ENCODE measurements at regions not wholly inside any gene's neighbourhood (a gene's known extent, or its start where the extent isn't known, plus 50 kb on each side); places are given as distances from the start of the nearest gene placed in this dataset.

DNA sequence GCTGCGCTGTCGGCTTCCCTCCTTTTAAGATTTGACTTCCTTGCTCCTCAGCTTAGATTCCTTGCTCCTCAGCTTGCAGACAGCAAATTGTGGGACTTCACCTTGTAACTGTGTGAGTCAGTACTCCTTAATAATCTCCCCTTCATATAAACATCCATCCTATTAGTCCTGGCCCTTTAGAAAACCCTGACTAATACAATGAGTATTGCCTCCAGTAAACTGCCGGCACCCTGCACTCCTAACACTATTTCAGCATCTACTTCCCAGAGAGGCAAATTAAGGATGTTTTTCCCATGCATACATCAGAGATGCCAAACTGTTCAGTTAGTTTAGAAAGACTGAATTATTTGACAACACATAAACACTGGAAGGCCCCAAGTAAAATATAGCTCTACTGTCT is 611.3 kb upstream of the TMEM132C start:
- no peak for DNase-seq (ENCODE audit: low read depth, low spot score)

DNA sequence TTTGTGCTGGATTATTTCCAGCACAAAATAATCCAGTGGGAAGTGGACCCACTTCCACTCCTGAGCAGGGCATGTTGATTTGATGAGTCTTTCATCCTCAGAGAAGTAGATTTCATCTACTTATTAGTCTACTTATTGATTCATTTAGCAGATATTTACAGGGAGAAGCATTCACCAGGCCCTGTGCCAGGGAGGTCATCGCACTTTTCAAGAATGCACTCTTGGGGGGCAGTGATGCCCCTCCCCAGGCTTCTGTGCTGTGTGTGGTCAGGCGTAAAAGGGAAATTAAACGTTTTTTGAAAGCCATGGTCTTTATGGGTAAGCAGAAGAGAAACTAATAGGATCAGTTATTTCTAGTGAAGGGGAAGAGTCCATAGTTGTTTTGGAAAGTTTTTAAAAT is 610.7 kb upstream of the TMEM132C start:
- no peak for DNase-seq (ENCODE audit: low read depth, low spot score)

DNA sequence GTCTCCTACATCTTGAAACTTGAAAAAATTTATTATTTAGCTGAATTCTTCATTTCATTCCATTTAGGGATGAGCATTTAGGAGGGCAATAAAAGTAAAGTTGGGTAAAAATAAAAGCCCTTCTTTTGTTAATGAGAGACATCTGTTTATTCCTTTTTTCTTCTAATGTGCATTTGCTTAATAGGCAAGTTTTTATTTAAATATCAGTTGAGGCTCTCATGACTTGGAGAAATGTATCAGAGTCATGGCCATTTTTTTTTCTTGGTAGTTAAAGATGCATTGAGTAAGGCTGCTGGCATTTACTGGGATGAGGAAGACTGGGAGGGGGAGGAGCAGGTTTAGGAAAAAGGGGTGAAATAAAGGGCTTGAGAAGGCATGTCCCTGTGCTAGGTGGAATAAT is 609.9 kb upstream of the TMEM132C start:
- DNase-seq (ENCODE audit: low read depth, low spot score): no peak

DNA sequence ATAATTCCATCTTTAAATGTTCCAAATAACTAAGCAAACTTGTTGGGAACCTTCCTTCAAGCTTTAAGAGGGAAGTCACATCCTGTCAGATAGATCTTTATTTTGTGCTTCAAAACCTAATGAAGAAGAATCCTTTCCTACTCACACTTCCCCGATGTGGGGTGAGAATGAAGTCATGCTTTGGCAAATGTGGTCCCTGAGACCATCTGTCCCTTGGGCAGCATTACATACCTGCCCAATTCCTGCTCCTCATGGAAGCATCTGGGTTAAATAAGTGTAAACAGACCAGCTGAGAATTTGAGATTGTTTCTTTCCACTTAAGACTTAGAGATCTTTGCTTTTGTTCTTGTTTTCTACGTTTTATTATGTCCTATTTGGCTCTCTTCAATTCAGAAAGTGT is 606.0 kb upstream of the TMEM132C start:
- no peak for DNase-seq (ENCODE audit: low read depth, low spot score)

DNA sequence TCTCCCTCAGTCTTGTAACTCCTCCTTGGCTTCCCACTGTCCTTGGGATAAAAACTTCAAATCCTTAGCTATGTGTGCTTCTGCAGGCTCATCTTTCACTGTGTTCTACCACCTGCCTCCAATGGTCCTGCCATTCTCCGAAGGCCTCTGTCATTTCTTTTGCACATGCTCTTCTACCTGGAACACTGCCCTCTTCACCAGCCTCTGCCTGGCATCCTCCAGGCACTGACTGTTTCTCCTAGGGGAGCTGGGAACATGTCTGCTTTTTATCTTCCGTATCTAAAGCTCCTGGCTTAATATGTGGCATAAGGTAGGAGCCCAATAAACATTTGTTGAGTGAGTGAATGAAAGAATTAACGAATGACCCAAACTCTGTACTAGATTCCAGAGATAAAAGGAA is 603.3 kb upstream of the TMEM132C start:
- DNase-seq (ENCODE audit: low read depth, low spot score): no peak

DNA sequence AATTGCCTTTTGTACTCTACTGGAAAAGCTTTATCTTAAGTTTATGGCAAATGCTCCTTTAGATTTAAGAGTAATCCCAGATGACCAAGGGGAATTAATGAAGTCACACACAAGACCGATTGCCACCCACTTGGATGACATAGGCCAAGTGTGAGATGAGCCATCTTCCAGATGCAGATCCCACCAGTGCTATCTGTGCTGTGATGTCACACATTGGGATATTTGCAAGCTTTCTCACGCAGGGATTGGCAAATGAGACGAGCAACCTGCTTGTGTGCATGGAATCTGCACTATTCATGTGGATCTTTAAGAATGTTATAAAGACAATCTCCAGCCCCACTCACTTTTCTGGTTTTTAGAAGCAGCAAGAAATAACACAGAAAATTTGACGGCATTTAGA is 602.1 kb upstream of the TMEM132C start:
- no peak for DNase-seq (ENCODE audit: low read depth, low spot score)

DNA sequence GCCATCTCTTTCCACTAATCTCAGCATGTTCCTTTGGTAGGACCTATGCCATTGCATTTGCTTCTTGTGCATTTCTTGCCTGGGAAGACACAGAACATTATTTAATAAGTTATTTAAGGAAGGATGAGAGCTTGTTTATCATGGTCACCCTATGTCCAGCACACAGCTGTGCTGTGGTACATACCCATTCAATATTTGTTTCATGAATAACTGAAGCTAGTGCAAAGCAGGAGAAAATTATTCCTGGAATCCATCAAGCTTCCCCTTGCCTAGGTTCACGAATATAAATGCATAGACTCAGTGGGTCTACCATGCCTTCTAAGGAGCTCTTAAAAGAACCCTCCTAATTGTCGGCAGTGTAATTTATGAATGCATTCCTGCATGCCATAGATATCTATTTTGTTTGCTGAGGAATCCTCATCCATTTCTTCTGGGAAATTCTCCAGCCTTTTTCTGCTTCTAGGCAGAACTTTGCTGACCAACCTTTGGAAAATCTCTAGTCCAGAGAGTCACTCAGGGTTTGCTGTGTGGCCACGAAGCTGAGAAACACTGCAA is 599.8 kb upstream of the TMEM132C start:
- no peak for DNase-seq (ENCODE audit: low read depth, low spot score)

DNA sequence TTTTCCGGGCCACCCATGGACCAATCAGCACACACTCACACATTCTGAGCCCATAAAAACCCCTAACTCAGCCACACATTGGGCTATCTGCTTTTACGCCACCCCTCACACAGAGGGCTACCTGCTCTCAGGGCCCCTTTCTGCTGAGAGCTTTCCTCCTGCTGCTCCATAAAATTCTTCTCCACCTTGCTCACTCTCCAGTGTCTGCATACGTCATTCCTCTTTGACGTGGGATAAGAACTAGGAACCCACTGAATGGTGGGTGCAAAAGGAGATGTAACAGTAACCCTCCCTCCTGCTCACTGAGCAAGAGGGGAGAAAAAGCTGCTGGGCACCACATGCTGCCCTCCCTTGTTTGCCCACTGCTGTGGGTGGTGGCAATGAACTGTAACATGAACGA is 596.7 kb upstream of the TMEM132C start:
- DNase-seq (ENCODE audit: low read depth, low spot score): no peak

DNA sequence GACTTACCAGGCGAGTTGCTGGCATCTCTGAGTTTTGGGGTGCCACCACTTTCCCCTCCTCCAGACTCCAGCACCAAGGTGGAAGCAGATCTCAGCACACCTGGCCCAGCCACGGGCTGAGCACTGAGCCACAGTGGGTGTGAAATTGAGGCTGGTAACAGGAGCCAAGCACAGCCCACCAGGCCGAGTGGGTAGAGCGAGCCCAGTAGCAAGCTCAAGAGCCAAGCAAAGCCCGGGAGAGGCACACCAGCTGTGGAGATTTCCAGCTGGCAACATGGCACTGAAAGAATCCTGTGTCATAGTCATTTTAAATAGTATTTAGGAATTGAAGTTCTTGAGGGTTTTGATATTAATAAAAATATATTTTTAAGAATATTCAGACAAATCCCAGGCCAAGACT is 596.2 kb upstream of the TMEM132C start:
- DNase-seq (ENCODE audit: low read depth, low spot score): no peak

DNA sequence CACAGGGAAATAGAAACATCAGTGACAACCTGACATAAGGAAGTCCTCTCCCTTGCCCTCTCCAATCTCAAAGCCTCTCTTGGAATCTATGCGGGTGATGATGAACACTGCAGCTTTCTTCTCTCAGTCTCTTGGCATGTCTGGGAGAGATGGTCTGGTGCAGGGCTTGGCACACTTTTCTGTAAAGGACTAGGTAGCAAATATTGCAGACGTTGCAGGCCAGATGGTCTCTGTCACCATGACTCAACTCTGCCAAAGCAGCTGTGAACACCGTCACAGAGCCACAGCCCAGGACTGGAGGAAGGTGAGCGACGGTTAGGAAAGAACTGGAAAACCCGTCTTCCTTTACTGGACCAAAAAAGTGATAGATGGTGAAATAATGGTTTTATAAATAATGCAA is 591.0 kb upstream of the TMEM132C start:
- no peak for DNase-seq (ENCODE audit: low read depth, low spot score)

DNA sequence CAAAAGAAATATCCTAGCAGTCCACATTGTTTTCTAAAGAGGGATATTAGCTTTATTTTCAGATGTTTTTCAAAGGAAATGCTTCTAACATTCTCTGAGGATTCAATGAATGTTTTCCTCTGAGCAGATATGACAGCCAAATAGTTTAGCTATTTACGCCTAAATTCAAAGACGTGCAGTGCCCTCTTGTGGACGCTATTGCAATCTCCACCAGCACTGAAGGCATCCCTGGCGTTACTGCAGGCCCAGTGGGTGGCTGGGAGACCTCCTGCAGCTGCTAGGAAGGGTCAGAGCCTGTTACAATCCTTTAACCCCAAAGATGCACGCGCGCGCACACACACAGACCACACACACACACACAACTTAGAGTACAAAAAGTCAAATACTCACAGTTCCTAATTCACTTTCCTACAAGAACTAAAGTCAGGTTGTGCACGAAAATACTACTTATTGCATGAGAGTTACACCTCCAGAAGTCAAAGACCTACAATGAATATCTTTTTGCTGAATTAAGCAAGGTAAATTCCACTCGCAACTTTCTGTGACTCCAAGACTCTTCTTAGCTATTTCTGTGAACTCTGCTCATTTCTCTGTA is 589.3 kb upstream of the TMEM132C start:
- DNase-seq (ENCODE audit: low read depth, low spot score): peak; percentile 81

DNA sequence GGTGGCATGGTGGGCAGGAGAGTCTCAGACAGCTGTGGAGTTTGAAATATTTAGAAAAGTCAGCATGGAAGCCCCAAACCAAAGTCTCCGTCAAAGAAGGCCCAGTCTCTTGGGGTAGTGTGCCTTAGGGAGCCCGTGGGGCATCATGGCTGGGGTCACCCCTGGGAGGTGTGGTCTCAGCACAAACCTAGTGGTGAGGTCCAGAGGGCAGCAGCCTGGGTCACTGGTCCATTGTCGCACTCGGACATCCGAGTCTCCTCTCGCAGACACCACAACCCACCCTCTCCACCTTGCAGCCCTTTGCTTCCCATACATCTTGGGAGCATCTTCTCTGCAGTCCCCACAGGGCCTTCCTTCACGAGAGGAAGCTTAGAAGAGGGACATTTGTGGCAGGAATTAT is 588.0 kb upstream of the TMEM132C start:
- no peak for DNase-seq (ENCODE audit: low read depth, low spot score)

DNA sequence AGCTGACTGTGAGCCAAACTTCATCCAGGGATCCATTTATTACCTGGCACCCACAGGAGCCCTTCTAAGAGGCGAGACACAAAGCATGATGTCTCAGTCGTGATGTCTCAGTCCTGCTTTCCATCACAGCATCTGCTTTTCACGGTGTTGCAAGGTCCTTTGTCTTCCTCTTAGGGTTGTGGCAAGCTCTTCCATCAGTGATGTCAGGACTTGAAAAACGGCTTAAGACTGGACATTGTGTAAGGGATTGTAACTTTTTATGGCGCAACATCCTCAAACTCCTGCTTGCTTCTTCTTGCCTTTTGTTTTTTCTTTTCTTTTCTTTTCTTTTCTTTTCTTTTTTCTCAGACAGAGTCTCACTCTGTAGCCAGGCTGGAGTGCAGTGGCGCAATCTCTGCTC is 586.5 kb upstream of the TMEM132C start:
- DNase-seq (ENCODE audit: low read depth, low spot score): no peak

DNA sequence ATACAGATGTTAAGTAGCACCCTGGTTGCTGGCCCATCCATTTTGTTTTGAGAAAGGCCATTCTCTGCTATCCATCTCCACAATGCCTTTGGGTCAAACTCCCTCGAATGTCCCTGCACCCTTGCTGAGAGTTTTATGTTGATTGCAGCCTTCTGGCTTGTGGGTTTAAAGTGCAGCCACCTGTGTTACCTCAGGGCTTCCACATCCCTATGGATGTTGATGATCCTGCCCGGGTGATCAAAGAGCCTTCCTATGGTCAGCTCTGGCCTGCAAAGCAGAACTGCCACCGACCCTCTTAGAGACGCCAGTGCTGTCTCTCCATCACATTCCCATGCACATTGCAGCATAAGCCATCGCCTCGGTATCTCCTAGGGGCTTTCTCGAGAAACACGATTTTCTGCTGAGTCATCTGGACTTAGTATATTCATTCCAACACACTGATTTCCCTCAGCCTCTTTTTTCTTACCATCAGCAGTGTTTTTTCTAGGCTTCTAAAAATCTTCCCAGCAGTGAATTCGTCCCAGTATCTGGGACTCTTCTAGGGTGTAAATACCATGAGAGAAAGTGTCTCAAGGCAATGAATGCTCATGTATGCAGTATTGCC is 585.7 kb upstream of the TMEM132C start:
- no peak for DNase-seq (ENCODE audit: low read depth, low spot score)

DNA sequence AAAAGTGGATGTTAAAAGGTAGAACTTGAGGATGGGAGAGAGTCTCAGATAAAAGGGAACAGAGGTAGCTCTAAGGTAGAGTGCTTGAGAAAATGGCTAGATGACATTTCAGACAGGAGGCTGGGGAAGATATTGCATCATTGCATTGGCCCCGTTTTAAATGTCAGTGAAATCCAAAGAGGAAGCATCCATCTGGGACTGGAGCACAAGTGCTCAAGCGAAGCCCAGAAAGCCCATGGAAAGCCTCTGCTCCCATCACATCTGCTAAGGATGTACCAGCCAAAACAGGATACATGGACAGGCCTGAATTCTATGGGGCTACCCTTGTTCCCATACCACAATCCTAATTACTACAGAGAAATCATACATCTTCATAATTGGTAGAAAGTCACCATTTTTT is 581.5 kb upstream of the TMEM132C start:
- no peak for DNase-seq (ENCODE audit: low read depth, low spot score)

DNA sequence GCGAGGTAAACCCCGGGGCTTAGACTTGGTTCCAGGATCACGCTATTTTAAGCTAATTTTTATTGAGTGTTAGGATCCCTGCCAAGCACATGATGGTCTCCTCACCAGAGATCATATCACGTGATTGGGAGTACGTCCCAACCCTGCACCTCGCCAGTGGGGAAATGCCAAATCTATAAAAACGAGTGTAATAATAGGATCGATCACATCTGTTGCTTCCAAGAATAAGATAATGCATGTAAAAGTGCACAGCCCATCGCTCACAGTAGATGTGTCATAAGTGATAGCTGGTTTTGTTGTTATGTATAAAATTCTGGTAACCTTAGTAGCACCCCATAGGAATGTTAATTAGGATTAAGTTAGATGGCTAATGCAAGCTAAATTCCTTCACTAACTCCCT is 581.0 kb upstream of the TMEM132C start:
- DNase-seq (ENCODE audit: low read depth, low spot score): no peak

DNA sequence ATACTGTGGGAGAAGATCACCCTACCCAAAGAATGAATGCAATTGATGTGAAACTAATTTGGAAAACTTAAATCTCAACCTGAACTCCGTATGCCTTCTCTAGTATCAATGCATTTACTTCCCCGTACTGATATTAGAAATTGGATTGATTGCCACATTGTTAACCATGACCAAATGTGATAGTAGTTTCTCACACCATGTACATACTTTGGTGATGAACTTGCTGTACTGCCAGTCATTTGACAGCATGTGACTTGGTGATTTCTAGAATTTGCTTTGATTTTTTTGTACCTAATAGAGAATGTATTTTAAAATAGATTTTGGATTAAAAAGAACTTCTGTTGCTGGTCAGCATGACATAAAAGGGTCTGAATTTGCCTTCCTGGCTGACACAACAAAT is 579.8 kb upstream of the TMEM132C start:
- DNase-seq (ENCODE audit: low read depth, low spot score): no peak

DNA sequence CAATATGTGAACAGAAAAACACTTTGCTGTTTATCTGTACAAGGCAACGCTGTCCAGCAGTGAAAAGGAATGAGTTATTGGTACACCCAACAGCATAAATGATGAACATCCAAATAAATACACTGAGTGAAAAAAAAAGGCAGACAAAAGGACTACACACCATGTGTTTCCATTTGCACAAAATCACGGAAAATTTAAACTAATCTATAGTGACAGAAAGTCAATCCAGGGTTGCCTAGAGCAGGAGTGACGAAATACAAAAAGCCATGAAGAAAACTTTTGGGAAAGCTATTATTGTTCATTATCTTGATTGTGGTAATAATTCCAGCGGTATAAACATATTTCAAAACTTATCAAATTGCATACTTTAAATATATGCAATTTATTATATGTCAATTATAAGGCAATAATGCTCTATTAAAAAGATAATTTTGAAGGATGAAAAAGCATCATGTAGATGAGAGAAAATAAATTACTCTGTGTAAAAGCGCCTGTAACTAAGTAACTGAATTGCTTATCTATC is 578.0 kb upstream of the TMEM132C start:
- DNase-seq (ENCODE audit: low read depth, low spot score): no peak

DNA sequence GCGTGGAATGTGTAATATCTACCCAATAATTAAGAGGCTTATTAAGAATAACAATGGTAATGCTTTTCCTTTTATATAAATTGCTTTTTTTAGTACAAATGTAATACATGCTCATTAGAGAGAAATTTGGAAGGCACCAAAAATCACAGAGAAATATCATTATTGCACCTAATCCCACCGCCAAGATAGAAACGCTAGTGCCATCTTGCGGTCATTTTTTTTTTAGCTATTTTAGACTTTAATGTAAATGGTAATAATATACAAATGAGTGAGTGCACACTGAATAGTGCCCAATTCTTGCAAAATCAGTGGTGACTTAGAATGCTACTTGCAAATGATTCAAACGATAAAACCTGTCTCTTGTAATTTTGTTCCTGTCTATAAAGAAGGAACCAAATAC is 576.8 kb upstream of the TMEM132C start:
- DNase-seq (ENCODE audit: low read depth, low spot score): no peak

DNA sequence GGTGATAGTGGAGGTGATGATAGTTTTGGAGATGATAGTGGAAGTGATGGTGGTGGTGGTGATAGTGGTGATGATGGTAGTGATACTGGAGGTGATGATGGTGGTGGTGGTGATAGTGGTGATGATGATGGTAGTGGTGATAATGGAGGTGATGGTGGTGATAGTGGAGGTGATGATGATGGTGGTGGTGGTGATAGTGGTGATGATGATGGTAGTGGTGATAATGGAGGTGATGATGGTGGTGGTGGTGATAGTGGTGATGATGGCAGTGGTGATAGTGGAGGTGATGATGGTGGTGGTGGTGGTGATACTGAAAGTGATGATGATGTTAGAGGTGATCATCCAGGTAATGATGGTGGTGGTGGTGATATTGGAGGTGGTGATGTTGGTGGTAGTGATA is 570.0 kb upstream of the TMEM132C start:
- no peak for DNase-seq (ENCODE audit: low read depth, low spot score)

DNA sequence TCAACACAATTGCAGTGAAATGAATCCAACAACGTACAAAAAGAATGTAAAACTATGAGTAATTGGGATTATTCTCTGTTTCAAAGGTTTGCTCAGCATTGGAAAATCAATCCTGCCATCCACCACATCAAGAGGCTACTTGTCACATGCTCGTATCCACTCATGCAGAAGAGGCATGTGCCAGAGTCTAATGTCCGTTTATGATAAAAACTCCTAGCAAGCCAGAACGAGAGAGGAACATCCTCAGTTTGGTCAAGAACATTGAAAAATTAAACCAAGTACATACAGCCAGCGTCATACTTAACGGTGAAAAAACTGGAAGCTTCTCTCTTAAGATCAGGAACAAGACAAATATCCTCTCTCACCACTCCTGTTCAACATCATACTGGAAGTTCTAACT is 563.9 kb upstream of the TMEM132C start:
- DNase-seq (ENCODE audit: low read depth, low spot score): no peak

DNA sequence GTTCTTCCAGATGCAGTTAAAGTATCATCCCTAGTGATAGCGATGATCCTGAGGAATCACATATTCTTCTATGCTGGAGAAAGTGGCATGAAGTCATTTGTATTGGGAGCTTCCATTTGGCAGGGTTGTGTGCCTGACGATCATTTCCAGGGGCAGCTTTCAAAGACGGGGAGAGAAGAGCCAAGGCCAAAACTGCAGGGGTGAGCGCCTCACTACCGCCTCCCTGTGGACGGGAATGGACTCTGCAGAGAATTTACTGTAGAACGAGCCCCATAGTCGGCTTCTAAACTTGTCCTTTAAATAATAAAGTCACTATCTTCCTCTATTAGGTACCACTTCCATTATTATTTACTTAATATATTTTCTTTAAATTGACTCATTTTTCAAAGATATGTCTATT is 555.9 kb upstream of the TMEM132C start:
- no peak for DNase-seq (ENCODE audit: low read depth, low spot score)

DNA sequence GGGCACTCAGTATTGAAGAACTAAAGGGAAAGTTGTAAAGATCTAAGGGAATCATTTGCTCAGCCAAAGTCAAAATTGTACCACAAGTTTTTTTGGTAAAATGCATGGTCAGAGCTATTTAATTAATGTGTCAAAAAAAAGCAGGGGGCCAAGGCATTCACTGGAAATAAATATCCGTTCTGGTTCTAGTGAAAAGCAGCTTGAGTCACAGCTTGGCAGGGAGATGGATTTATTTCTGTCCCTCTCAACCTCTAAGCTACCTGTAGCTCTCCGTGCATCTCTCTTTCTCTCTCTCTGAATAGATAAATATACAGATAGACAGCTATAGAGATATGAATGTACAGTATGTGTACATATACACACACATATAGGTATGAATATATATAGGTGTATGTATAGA is 554.4 kb upstream of the TMEM132C start:
- DNase-seq (ENCODE audit: low read depth, low spot score): no peak

DNA sequence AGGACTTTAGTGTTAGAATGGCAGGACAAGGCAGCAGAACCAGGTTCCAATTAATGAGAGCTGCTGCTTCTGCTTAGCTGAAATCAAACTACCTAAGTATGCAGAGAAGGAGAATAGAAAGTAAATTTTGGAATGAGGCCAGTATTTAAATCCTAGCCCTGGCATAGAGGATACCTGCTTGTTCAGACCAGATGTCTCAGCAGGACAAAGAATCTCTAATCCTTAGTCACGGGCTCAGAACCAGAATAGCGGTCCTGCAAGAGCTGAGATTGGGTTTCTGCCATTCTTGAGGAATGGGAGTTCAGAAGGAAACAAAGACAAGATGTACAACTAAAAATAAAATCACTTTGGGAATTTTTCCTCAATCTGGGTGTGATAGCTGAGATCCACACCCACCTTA is 550.8 kb upstream of the TMEM132C start:
- DNase-seq (ENCODE audit: low read depth, low spot score): no peak
